HTR-8/SVneo (cell line): ENCODE measurements at regions not wholly inside any gene's neighbourhood (a gene's known extent, or its start where the extent isn't known, plus 50 kb on each side); places are given as distances from the start of the nearest gene placed in this dataset.
A peak's percentile ranks its signal among the peaks of the same experiment; 100 is the strongest.
"Not testable (repeated sequence)": the region's sequence is repeated elsewhere in the genome, so short reads cannot be mapped to it uniquely, and the experiment has no call there.

Experiments
- DNase-seq: peaks from one replicate; pipeline ENCODE4 v3.0.0; 2011; ENCODE audit warnings: low spot score, mixed read lengths; ENCODE audit not compliant: insufficient read length
- FAIRE-seq: peaks from 2 replicates; lab custom pipeline; 2011; peaks lifted over from hg19 to GRCh38; lab: Jason Lieb, UNC

DNA sequence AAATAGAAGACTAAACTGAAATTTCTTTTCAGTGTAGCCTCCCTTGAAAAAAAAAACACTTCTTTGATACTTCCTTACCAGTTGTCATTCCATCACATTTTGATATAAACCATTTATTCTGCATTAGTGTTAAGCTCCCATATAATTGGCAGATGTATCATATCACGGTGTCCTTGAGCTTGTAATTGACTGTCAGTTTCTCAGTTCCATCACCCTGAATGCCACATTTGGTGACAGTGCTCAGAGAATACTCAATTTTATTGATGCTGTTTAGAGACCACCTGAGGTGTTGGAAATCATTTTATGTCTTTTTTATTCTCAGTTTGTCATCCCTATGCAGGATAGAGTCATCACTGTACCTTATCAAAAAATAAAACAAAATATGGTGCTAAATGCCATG lies 1528.2 kb downstream of the RAPGEF2 start:
- FAIRE-seq = no peak
- no peak for DNase-seq

DNA sequence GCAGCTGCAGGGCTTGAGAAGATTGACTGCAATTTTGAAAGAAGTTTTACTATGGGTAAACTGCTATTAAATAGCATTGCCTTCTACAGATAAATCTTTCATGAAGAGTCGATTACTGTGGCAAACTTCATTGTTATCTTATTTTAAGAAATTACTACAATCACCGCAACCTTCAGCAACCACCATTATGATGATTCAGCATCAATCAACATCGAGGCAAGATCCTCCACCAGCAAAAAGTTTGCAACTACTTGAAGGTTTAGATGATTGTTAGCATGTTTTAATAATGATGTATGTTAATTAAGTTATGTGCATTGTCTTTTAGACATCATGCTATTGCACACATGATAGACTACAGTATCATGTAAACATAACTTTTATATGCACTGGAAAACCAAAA lies 1511.0 kb downstream of the FSTL5 start:
- no peak for FAIRE-seq
- no peak for DNase-seq

DNA sequence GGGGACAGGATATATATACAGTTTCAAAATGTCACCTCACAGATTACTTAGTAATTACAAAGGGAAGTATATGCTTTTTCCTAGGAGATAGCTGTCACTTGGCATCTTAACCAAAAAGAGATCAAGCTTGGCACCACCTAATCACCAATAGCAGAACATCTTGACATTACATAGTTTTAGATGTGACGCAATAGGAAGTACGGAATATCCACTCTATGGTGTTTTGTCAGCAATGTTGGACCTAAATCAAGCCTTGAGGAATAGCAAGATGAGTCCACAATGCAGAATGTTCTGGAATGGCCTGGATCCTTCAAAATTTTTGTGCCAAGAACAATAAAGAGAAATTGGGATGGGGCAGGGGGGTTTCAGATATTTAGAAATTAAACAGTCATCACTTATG lies 1488.2 kb downstream of the FSTL5 start:
- FAIRE-seq (no peak), DNase-seq (no peak)

DNA sequence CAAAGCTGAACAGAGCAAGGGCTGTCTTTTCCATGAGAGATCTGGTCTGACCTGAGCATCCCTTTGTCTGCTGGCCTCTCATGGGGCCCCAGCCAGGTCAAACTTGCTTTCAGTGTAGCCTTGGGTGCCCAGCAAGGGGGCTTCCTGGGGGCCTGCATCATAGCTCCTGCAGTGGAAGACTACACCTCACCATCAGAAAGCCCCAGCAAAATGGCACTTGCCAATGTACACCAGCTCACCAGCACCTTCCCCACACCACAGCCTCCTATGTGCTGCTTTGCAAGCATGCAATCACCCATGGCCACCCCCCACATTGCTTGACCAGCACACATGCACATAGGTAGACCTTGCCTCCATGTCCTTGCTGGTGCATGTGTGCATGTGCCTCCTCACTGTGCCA lies 1478.1 kb downstream of the FSTL5 start:
- FAIRE-seq = peak; percentile 60
- no peak for DNase-seq

DNA sequence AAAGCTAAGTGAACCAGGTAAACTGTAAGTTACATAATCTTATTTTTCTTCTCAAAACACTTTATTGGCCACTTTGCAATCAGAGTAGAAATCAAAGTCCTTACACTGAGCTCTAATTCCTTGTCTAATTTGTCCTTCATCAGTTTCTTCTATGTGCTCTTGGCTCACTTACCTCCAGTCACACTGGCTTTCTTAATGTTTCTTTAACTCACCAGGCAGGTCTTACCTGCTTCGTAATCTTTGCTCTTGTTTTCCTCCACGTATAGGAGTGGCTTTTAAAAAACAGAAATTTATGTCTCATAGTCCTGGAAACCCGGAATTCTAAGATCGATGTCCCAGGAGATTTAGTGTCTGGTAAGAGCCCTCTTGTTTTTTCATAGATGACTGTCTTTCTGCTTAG lies 1462.1 kb downstream of the FSTL5 start:
- no peak for DNase-seq
- no peak for FAIRE-seq

DNA sequence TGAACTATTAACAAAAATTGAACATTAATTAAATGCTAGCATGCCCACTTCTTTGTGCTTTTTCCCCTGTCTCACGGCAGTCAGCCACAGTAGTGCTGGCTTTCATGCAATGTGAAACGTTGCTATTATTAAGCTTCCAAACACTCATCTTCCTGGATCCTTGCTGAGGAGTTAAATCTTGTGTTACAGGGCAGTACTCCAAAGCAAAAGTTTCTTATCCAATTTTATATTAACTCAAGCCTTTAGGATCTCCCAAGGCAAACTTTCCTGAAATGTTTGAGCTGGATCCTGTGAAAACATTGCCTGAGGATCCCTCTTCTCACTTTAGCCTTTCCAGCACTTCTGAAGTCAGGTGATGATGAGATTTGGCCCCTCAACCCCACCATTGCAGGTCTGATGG lies 1454.8 kb downstream of the FSTL5 start:
- DNase-seq (no peak), FAIRE-seq (no peak)

DNA sequence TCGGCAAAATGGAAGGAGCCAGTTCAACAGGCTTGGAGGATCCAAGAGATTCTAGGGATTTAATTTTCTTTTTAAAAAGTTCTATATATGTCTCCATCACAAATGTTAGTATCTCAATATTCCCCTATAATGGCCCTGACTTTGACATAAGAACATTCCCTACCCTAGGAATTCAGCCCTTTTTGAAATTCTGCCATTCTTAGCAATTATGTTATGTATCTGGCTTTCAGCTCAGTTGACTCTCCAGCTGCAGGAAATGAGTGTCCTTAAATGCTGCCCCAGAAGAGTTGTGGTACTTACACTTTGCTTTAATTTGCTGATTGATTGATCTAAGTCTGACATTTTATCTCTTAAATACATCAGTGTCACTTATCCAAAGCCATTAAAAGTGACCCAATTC lies 1454.3 kb downstream of the FSTL5 start:
- DNase-seq (no peak), FAIRE-seq (no peak)

DNA sequence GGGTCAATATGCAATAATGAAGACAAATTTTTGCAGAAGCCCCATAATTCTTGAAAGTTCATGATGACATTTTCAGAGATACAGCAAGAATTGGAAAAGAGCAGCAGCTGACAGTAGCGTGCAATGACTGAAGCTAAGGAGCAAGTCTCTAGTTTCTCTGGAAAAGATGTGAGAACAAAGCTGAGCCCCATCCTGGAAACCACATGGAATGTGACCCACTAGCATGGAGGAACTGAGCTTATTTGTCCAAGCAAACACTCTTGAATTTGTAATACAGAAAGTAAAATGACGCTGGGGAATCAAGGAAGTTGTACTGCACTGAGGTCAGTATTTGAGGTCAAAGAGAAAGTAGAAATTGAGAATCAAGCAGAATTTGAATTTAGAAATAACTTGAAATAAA lies 1447.2 kb downstream of the FSTL5 start:
- no peak for DNase-seq
- no peak for FAIRE-seq

DNA sequence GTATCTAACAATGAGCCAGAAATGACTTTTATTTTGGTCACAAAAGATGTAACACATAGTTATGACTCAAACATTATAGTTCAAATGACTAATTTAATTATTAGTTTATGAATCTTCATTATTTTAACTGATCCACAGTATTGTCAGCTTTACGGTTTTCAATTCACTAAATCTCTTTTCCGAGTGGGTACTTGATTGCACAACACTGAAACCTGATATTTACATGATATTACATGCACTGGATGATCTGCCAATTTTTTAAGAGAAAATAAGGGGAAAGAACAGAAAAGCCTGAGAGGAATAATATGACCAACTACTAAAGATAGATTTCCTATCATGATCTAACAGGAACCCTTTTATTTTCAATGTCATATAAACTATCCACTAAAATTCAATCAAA lies 1446.0 kb downstream of the FSTL5 start:
- no peak for FAIRE-seq
- DNase-seq = no peak

DNA sequence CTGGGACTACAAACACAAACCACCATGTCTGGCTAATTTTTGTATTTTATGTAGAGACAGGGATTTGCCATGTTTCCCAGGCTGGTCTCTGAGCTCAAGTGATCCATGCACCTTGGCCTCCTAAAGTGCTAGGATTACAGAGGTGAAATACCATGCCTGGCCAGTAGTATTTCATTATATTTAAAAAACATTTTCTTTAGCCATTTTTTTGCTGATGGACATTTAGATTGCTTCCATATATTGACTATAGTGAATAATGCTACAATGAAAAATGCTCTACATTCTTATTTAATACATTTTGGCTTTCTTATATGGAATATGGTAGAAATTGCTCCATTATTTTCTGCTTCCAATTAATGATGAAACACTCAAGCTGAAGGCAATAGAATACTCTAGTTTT lies 1439.7 kb downstream of the FSTL5 start:
- DNase-seq (no peak), FAIRE-seq (no peak)

DNA sequence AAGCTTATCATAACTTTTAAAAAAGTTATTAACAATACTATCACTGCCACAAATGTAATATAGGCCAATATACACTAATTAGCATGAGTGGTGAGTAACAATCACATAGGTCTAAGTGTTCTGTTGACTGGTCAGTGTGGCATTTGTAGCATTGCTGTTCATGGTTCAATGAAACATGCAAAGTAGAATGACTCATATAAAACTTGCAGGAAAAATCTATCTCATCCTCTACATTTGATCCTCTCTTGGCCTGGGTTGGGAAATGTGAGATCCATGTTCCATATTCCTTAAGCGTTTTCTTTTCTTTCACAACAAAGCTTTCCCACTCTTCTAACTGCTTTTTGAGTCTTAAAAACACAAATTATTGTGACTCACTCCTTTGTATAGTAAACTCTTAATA lies 1418.7 kb downstream of the FSTL5 start:
- no peak for FAIRE-seq
- DNase-seq = peak; percentile 0

DNA sequence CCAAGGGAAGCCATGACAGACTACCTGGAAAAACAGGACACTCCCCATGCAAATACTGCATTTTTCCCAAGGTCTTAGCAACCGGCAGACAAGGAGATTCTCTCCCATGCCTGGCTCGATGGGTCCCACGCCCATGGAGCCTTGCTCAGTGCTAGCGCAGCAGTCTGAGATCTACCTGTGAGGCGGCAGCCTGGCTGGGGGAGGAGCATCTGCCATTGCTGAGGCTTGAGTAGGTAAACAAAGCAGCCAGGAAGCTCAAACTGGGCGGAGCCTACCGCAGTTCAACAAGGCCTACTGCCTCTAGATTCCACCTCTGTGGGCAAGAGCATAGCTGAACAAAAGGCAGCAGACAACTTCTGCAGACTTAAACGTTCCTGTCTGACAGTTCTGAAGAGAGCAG lies 1417.2 kb downstream of the FSTL5 start:
- not testable (repeated sequence) for FAIRE-seq, DNase-seq

DNA sequence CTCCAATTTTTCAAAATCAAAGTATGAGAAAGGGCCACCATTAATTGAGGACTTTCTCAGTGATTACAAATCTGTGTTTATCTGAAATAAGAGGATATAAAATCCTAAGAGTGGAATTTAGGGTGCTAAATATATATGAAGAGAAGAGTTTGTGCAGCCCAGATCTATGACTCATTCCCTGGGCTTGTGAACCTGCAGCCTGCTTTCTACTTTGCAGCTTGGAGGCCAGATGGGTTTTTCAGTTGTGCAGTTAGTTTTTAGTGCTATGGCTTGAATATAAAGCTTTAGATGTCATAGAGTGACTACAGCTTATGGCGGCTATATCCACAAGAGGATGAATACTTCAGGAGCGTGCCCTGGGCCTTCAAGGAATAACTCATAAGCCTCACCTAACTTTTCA lies 1391.1 kb downstream of the FSTL5 start:
- no peak for FAIRE-seq
- DNase-seq = no peak

DNA sequence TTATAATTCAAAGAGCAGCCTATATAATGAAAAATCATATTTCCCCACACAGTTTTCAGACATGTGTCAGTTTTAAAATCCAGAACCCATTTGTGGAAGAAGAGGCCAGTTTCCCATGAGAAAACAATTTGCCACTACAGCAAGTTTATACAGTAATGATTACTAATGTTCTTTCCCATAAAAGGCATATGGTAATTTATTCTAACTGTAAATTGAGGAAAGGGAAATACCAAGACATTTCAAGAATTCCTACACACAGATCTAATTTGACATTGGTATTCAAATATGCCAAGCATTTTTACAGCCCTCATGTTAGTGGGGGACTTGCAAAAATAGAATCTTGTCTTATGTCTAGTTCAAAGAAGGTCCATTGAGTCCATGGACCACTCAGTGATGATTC lies 1368.6 kb downstream of the FSTL5 start:
- FAIRE-seq (no peak), DNase-seq (no peak)

DNA sequence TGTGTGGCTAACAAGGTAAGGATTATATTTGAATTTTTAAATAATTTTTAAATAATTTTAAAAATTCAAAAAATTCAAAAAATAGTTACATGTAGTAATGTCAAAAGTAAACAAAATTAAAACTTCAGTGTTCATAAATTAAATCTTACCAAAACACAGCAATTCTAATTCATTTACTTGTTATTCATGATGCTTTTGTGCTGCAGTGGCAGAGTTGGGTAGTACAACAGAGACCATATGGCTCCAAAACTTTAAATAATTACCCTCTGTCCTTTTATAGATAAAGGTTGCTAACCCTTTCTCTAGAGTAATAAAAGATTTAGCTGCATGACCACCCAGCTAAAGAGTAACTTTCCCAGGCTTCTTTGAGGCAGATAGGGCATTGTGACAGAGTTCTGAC lies 1355.6 kb downstream of the FSTL5 start:
- DNase-seq = no peak
- no peak for FAIRE-seq

DNA sequence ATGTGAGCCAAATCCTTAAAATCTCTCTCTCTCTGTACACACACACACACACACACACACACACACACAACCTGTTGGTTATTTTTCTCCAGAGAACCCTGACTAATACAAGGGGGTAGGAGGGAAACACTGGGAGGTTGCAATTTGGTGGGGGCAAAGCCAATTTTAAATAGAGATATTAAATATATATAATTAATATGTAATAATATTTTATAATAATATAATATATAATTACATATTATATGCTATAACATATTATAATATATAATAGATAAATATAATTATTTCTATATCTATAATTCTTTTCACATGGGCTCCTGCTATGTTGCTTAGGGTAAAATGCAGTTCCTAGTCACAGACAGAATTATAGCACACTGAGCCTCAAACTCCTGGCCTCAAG lies 1354.2 kb downstream of the FSTL5 start:
- DNase-seq = no peak
- no peak for FAIRE-seq

DNA sequence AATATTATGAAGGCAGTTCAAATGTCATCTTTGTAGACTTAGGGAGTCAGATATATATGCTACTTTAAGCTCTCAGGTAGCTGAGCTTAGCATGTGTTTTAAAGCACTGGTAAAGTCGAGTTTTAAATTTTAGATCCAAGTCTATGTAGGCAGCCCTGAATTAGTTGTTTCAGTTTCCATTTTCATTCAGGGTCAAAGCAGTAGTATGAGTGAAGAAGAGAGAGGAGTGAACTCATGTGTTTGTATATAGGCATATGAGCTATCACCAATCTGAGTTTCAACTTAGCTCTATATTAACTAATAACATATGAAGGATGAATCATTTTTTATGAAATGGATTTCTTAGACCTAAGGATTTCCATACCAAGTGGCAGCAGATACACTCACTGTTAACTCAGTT lies 1353.4 kb downstream of the FSTL5 start:
- no peak for FAIRE-seq
- no peak for DNase-seq

DNA sequence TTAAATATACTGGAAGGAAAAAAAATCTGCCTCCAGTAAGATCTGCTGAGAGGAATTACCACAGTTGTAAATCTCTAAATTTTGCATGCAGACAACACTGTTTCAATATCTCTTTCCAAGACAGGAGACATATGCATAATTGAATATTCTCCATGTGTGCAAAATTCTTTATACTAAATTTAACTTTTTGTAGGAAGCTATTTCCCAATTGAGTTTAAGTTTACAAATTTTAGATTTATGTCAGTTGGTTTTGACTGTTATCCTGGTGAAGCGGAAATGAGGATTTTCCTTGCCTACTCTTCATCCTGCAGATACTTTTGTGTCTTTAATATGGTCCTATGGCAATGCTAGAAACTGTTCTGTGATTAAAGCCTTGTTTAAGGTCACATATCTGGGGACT lies 1352.9 kb downstream of the FSTL5 start:
- DNase-seq = no peak
- FAIRE-seq = no peak

DNA sequence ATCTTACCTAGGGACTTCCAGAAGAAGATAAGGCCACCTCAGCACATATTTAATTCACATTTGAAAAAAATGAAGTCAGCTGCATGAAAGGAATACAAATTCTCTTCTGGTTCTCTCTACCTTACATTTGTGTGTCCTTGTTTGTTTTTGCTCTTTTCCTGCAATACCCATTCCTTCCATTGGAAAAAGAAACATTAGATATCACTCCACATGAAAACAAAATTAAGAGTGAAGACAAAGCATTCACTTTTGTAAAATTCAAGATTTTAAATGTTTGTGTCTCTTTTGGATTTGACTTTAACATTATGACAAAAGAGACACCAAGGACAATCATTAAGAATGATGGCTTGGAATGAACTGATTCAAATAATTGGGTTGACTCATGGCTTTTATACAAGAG lies 1351.8 kb downstream of the FSTL5 start:
- DNase-seq = no peak
- FAIRE-seq = no peak

DNA sequence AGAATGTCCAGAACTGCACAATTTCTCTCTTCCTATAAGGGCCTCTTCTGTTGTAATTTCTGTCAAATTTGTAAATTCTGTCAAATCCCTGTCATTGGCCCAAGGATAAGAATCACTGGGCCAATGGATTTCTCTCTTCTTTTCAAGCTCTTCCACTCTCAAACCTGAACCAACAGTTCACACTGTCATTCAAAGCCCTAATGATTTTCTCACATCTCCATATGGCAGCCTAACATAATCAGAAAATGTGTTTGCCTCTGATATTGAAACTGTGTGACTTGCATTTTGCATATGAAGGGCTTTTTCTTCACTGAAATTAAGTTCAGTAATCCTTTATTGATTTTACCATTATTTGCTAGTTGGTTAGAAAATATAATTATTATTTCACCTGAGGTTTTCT lies 1349.1 kb downstream of the FSTL5 start:
- DNase-seq = no peak
- no peak for FAIRE-seq

DNA sequence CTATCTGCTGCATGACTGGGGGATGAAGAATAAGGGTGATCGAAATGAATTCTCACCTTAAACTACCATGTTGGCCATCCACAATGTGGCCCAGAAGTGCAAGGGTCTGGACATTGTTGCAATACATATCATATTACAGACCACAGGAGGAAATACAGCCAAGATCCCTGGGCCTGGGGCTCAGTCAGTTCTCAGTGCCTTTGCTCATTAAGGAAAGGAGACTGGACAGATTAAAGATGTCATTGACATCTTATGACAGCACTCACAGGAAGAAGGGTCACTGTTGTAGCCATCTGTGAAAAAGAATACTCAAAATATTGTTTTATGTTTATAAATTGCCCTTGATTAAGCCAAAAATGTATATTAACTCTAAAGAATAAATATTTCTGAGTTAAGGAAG lies 1345.2 kb downstream of the FSTL5 start:
- DNase-seq (no peak), FAIRE-seq (no peak)

DNA sequence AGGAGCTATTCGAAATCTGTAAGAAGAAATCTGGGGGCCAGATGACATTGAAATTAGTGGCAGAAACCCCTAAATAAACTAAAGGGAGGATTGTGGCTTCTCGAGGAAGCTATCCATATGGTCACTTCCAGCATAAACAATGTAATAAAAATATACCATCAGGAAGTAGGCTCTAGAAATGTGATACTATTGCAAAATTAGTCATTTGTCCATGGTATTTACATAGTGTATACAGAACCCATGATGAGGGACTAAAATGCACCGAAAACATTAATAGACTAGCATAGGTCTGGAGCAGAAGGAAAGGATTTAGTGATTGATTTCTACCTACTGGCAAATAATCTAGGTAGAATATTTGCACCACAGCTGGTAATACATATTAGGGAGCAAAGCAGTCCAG lies 1344.0 kb downstream of the FSTL5 start:
- FAIRE-seq = no peak
- no peak for DNase-seq

DNA sequence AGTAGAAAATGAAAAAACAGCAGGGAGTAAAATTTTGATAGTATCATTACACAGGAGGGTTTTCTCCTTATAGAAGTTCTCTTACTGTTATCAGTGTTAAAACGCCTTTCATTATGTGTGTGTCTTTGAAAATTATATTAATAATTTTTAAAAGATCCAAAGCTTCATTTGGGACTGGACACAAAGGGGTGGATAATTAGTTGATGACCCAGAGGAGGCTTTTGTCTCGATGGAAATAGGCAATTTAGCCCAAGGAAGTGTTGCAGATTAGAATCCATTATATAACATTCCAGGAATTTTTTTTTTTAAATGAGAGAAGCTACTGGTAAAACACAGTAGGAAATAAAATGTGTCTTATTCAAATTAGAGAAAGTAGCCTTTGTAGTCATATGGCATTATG lies 1339.3 kb downstream of the FSTL5 start:
- DNase-seq = no peak
- no peak for FAIRE-seq
